GM18519 (cell line): ENCODE measurements at regions not wholly inside any gene's neighbourhood (a gene's known extent, or its start where the extent isn't known, plus 50 kb on each side); places are given as distances from the start of the nearest gene placed in this dataset.
"Not testable (repeated sequence)": the region's sequence is repeated elsewhere in the genome, so short reads cannot be mapped to it uniquely, and the experiment has no call there.

ENCODE experiments used
- ATAC-seq: cut with Tn5 transposase; IDR thresholded peaks from one replicate; pipeline ENCODE4 v1.9.1; 2021; ENCODE audit warnings: mild to moderate bottlenecking, moderate library complexity; ENCODE audit not compliant: unreplicated experiment, low FRiP score

GRCh38 chr6:50451826-50452400 lies 261.4 kb upstream of the TFAP2D start:
- no peak for ATAC-seq

GRCh38 chr6:50455029-50455428 lies 258.3 kb upstream of the TFAP2D start:
- no peak for ATAC-seq

- ATAC-seq, result no peak
Observed at GRCh38 chr6:50457351-50457750, 256.0 kb upstream of the TFAP2D start.

GRCh38 chr6:50461696-50462095 lies 251.6 kb upstream of the TFAP2D start:
- ATAC-seq, result no peak

- no peak for ATAC-seq
Observed at GRCh38 chr6:50463931-50464330, 249.4 kb upstream of the TFAP2D start.

- no peak for ATAC-seq
Observed at GRCh38 chr6:50467931-50468330, 245.4 kb upstream of the TFAP2D start.

GRCh38 chr6:50471041-50471440 lies 242.3 kb upstream of the TFAP2D start:
- ATAC-seq, result no peak

GRCh38 chr6:50510361-50510760 lies 203.0 kb upstream of the TFAP2D start:
- ATAC-seq, result no peak

GRCh38 chr6:50520326-50521266 lies 192.7 kb upstream of the TFAP2D start:
- ATAC-seq, result no peak

GRCh38 chr6:50524341-50524740 lies 189.0 kb upstream of the TFAP2D start:
- ATAC-seq, result no peak

GRCh38 chr6:50527985-50528384 lies 185.3 kb upstream of the TFAP2D start:
- no peak for ATAC-seq

- no peak for ATAC-seq
Observed at GRCh38 chr6:50539447-50539846, 173.9 kb upstream of the TFAP2D start.

- no peak for ATAC-seq
Observed at GRCh38 chr6:50541941-50542340, 171.4 kb upstream of the TFAP2D start.

- ATAC-seq, result no peak
Observed at GRCh38 chr6:50543666-50544065, 169.7 kb upstream of the TFAP2D start.

- no peak for ATAC-seq
Observed at GRCh38 chr6:50549026-50549425, 164.3 kb upstream of the TFAP2D start.

- no peak for ATAC-seq
Observed at GRCh38 chr6:50549475-50549874, 163.9 kb upstream of the TFAP2D start.

- no peak for ATAC-seq
Observed at GRCh38 chr6:50555982-50556381, 157.3 kb upstream of the TFAP2D start.

- no peak for ATAC-seq
Observed at GRCh38 chr6:50565004-50565403, 148.3 kb upstream of the TFAP2D start.

GRCh38 chr6:50571230-50571629 lies 142.1 kb upstream of the TFAP2D start:
- ATAC-seq, result not testable (repeated sequence)

- no peak for ATAC-seq
Observed at GRCh38 chr6:50585441-50586330, 127.6 kb upstream of the TFAP2D start.

- no peak for ATAC-seq
Observed at GRCh38 chr6:50586331-50586675, 127.0 kb upstream of the TFAP2D start.
